IMR-90 (cell line): ENCODE measurements at regions not wholly inside any gene's neighbourhood (a gene's known extent, or its start where the extent isn't known, plus 50 kb on each side); places are given as distances from the start of the nearest gene placed in this dataset.

ENCODE experiments used
- ATAC-seq: fragments of 200-7000 bp; cut with Tn5 transposase; 2 replicates; pipeline ENCODE4 v1.9.1; 2020; ENCODE audit warnings: low read depth, mild to moderate bottlenecking, moderate library complexity
- BruUV-seq: library from RNA; stranded (reverse); fragments of 400-500 nt; replicated peaks from 2 replicates; lab custom pipeline; 2021; lab: Mats Ljungman, UMichigan
- CTCF ChIA-PET: fragments of 300-600 bp; formaldehyde crosslinking; extraction: SDS; loops from one replicate; lab custom pipeline; 2021; ENCODE audit warnings: antibody characterized with exemption; lab: Yijun Ruan, JAX
- POLR2A ChIA-PET: fragments of 300-600 bp; sonication (Branson Sonifier 250); formaldehyde crosslinking; loops from one replicate; lab custom pipeline; 2022; ENCODE audit warnings: antibody characterized with exemption; ENCODE audit not compliant: unreplicated experiment; lab: Charles Lee
- DNase-seq: peaks from one replicate; pipeline ENCODE4 v3.0.0; 2013
- H2AFZ ChIP-seq: replicated peaks from 2 replicates; pipeline ENCODE3; 2013; ENCODE audit warnings: low read length, mild to moderate bottlenecking; ENCODE audit not compliant: poor library complexity
- H2AK5ac ChIP-seq: 2 replicates; pipeline ENCODE4 v1.6.1; 2013; ENCODE audit warnings: low read depth, low read length, inconsistent platforms
- H2AK9ac ChIP-seq: replicated peaks from 2 replicates; pipeline ENCODE3; 2013; ENCODE audit warnings: mild to moderate bottlenecking, low read depth, low read length, moderate library complexity; ENCODE audit not compliant: poor library complexity
- H2BK120ac ChIP-seq: 2 replicates; pipeline ENCODE4 v1.6.1; 2013; ENCODE audit warnings: low read depth, low read length, inconsistent platforms
- H2BK15ac ChIP-seq: 3 replicates; pipeline ENCODE4 v1.6.1; 2013; ENCODE audit warnings: low read depth, low read length, inconsistent platforms
- H2BK20ac ChIP-seq: 2 replicates; pipeline ENCODE4 v1.6.1; 2013; ENCODE audit warnings: low read depth, mild to moderate bottlenecking, inconsistent platforms, low read length, moderate library complexity
- H2BK5ac ChIP-seq: 2 replicates; pipeline ENCODE4 v1.6.1; 2013; ENCODE audit warnings: mild to moderate bottlenecking, low read depth, low read length, inconsistent platforms; ENCODE audit not compliant: poor library complexity, severe bottlenecking
- H3K14ac ChIP-seq: replicated peaks from 2 replicates; pipeline ENCODE4 v1.6.1; 2013; ENCODE audit warnings: low read depth, low read length, inconsistent platforms
- H3K18ac ChIP-seq: 2 replicates; pipeline ENCODE4 v1.6.1; 2013; ENCODE audit warnings: low read depth, low read length, control low read depth
- H3K23ac ChIP-seq: 2 replicates; pipeline ENCODE4 v1.6.1; 2013; ENCODE audit warnings: low read depth, low read length, inconsistent platforms
- H3K27ac ChIP-seq: 2 replicates; pipeline ENCODE4 v1.5.1; 2013; ENCODE audit warnings: mild to moderate bottlenecking, control low read depth, low read length; ENCODE audit not compliant: insufficient read depth
- H3K27me3 ChIP-seq: 2 replicates; pipeline ENCODE4 v1.6.1; 2013; ENCODE audit warnings: low read length; ENCODE audit not compliant: control insufficient read depth, insufficient read depth
- H3K36me3 ChIP-seq: 2 replicates; pipeline ENCODE4 v1.6.1; 2013; ENCODE audit warnings: low read length, mixed read lengths; ENCODE audit not compliant: control insufficient read depth, insufficient read depth
- H3K4ac ChIP-seq: 2 replicates; pipeline ENCODE4 v1.6.1; 2013; ENCODE audit warnings: low read depth, low read length, inconsistent platforms
- H3K4me1 ChIP-seq: 2 replicates; pipeline ENCODE4 v1.6.1; 2013; ENCODE audit warnings: low read length, mixed read lengths; ENCODE audit not compliant: control insufficient read depth, insufficient read depth
- H3K4me2 ChIP-seq: 2 replicates; pipeline ENCODE4 v1.6.1; 2013; ENCODE audit warnings: low read depth, mild to moderate bottlenecking, control low read depth, low read length, moderate library complexity
- H3K4me3 ChIP-seq: 2 replicates; pipeline ENCODE4 v1.5.1; 2013; ENCODE audit warnings: low read depth, mild to moderate bottlenecking, control low read depth, low read length, moderate library complexity; ENCODE audit not compliant: insufficient read depth
- H3K56ac ChIP-seq: 2 replicates; pipeline ENCODE4 v1.6.1; 2013; ENCODE audit warnings: low read length, inconsistent platforms; ENCODE audit not compliant: insufficient read depth; ENCODE audit errors: extremely low read depth
- H3K79me1 ChIP-seq, 2 experiments: 2 replicates each; pipeline ENCODE4 v1.6.1; 2013; ENCODE audit warnings: low read length in 2 of 2, inconsistent platforms in 1 of 2, low read depth in 1 of 2
- H3K9ac ChIP-seq: 2 replicates; pipeline ENCODE4 v1.6.1; 2013; ENCODE audit warnings: low read depth, low read length, control low read depth
- H3K9me1 ChIP-seq: 2 replicates; pipeline ENCODE4 v1.6.1; 2013; ENCODE audit warnings: low read length, inconsistent platforms; ENCODE audit not compliant: insufficient read depth
- H3K9me3 ChIP-seq: 2 replicates; pipeline ENCODE4 v1.6.1; 2013; ENCODE audit warnings: low read length; ENCODE audit not compliant: control insufficient read depth, insufficient read depth
- H4K20me1 ChIP-seq: 2 replicates; pipeline ENCODE4 v1.6.1; 2013; ENCODE audit warnings: low read length, inconsistent platforms; ENCODE audit not compliant: insufficient read depth
- H4K5ac ChIP-seq: 2 replicates; pipeline ENCODE4 v1.6.1; 2013; ENCODE audit warnings: mild to moderate bottlenecking, low read depth, low read length, control low read depth
- H4K8ac ChIP-seq, 2 experiments: 2 replicates each; pipeline ENCODE4 v1.6.1; 2013; ENCODE audit warnings: low read depth in 2 of 2, low read length in 2 of 2, control low read depth in 1 of 2, inconsistent platforms in 1 of 2
- H4K91ac ChIP-seq: 2 replicates; pipeline ENCODE4 v1.6.1; 2013; ENCODE audit warnings: low read depth, low read length, inconsistent platforms; ENCODE audit not compliant: insufficient read depth
- CHD1 ChIP-seq: IDR thresholded peaks from 2 replicates; pipeline ENCODE4 v1.6.1; 2012; ENCODE audit warnings: low read depth, low read length, improper control_type of control experiment
- MAZ ChIP-seq: IDR thresholded peaks from 2 replicates; pipeline ENCODE4 v1.6.1; 2012; ENCODE audit warnings: low read depth, mild to moderate bottlenecking, low read length, improper control_type of control experiment, moderate library complexity, borderline replicate concordance
- MXI1 ChIP-seq: IDR thresholded peaks from 2 replicates; pipeline ENCODE4 v1.6.1; 2012; ENCODE audit warnings: low read depth, mild to moderate bottlenecking, low read length, moderate library complexity, borderline replicate concordance
- POLR2A ChIP-seq: IDR thresholded peaks from 2 replicates; pipeline ENCODE4 v1.6.1; 2012; ENCODE audit warnings: mild to moderate bottlenecking, low read depth, low read length
- RAD21 ChIP-seq: IDR thresholded peaks from 2 replicates; pipeline ENCODE4 v1.6.1; 2012; ENCODE audit warnings: low read length, improper control_type of control experiment
- RCOR1 ChIP-seq: IDR thresholded peaks from 2 replicates; pipeline ENCODE4 v1.6.1; 2012; ENCODE audit warnings: mild to moderate bottlenecking, low read length, improper control_type of control experiment; ENCODE audit not compliant: insufficient replicate concordance
- WGBS, 2 experiments: methylation state at CpG; one replicate each; pipeline versions ENCODE4 v1.1.5 to v1.1.7; 2013; ENCODE audit warnings: missing lambda C conversion rate in 2 of 2; ENCODE audit not compliant: insufficient read length in 1 of 2; ENCODE audit errors: extremely low coverage in 2 of 2; 5-methylcytosine and 5-hydroxymethylcytosine counted together
- dilution Hi-C: fragments of 300-500 bp; cut with HindIII; formaldehyde crosslinking; loops from one replicate; pipeline ENCODE4 v1.14.3; 2018; ENCODE audit warnings: low sequenced_read_pairs; ENCODE audit not compliant: unreplicated experiment
- in situ Hi-C: fragments of 300-500 bp; cut with MboI; formaldehyde crosslinking; loops from 3 replicates; pipeline ENCODE4 v1.14.3; 2019; ENCODE audit warnings: low sequenced_read_pairs, inconsistent platforms, mixed read lengths
- intact Hi-C: fragments of 100-400 bp; cut with micrococcal nuclease; formaldehyde crosslinking; loops from 2 replicates; pipeline ENCODE4 v1.10.0; 2022
- TF ChIP-seq, protein P1 (sequence below): conservative IDR thresholded peaks from 2 replicates; pipeline ENCODE4 v1.5.1; 2012; ENCODE audit warnings: mild to moderate bottlenecking, low read depth, low read length, improper control_type of control experiment
- TF ChIP-seq, protein P2 (sequence below): fragments of 150-350 bp; IDR thresholded peaks from 2 replicates; pipeline ENCODE4 v1.6.1; 2017; ENCODE audit warnings: mild to moderate bottlenecking, antibody characterized with exemption, low read length, low read depth

- intact Hi-C loops (loop anchor here (5.0 kb wide), 1 partner anchor 35 kb away; no protein-coding TSS in a partner anchor), dilution Hi-C loops (no loop called here), in situ Hi-C loops (loop anchor here (25.0 kb wide), 1 partner anchor 405 kb away; no protein-coding TSS in a partner anchor)
- H4K5ac ChIP-seq: no peak overlapping the region
- H4K91ac ChIP-seq: no peak overlapping the region
- DNase-seq (no peak), ATAC-seq (peak; percentile 43; the same call in 1 of the 2 replicates)
- no peaks in the 10 kb centered on the region for H4K20me1 ChIP-seq
- H2AFZ ChIP-seq: peak overlapping the region; percentile 51
- H3K27ac ChIP-seq: no peak overlapping the region
- WGBS, 2 experiments: 76% methylated on average over 4 of the region's 4 CpGs; no CpG with 5 or more reads in 1 of the 2 experiments
- H3K4ac ChIP-seq: no peak overlapping the region
- H2BK120ac ChIP-seq: no peak overlapping the region
- no peaks in the 10 kb centered on the region for H3K79me1 ChIP-seq
- H2AK5ac ChIP-seq: peak overlapping the region; percentile 43; the same call in 1 of the 2 replicates
- H3K4me2 ChIP-seq: no peak overlapping the region
- H3K4me3 ChIP-seq: no peak overlapping the region
- TF ChIP-seq RAD21 (peak; percentile 25; the same call in 1 of the 2 replicates), MAZ (no peak), RCOR1 (no peak), CHD1 (no peak), MXI1 (no peak), POLR2A (no peak)
- TF ChIP-seq, protein P1, sequence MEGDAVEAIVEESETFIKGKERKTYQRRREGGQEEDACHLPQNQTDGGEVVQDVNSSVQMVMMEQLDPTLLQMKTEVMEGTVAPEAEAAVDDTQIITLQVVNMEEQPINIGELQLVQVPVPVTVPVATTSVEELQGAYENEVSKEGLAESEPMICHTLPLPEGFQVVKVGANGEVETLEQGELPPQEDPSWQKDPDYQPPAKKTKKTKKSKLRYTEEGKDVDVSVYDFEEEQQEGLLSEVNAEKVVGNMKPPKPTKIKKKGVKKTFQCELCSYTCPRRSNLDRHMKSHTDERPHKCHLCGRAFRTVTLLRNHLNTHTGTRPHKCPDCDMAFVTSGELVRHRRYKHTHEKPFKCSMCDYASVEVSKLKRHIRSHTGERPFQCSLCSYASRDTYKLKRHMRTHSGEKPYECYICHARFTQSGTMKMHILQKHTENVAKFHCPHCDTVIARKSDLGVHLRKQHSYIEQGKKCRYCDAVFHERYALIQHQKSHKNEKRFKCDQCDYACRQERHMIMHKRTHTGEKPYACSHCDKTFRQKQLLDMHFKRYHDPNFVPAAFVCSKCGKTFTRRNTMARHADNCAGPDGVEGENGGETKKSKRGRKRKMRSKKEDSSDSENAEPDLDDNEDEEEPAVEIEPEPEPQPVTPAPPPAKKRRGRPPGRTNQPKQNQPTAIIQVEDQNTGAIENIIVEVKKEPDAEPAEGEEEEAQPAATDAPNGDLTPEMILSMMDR: 0 out of 2 replicates have a peak, but pooled peaks have one; percentile 15
- TF ChIP-seq, protein P2, sequence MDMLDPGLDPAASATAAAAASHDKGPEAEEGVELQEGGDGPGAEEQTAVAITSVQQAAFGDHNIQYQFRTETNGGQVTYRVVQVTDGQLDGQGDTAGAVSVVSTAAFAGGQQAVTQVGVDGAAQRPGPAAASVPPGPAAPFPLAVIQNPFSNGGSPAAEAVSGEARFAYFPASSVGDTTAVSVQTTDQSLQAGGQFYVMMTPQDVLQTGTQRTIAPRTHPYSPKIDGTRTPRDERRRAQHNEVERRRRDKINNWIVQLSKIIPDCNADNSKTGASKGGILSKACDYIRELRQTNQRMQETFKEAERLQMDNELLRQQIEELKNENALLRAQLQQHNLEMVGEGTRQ: no peak
- no peak overlapping the region for H4K8ac ChIP-seq
- H3K56ac ChIP-seq: no peak overlapping the region
- no TSS peak for BruUV-seq
- H2AK9ac ChIP-seq: peak overlapping the region; percentile 24
- H3K9me3 ChIP-seq: no peaks in the 10 kb centered on the region
- no peak overlapping the region for H2BK20ac ChIP-seq
- CTCF ChIA-PET: interaction anchor here (0.9 to 1.5 kb wide), 2 partner anchors 92 to 192 kb away, joined by 3 to 5 read pairs; no protein-coding TSS in a partner anchor
- H3K27me3 ChIP-seq: no peaks in the 10 kb centered on the region
- no peaks in the 10 kb centered on the region for H3K4me1 ChIP-seq
- no peak overlapping the region for H3K18ac ChIP-seq
- no peak overlapping the region for H3K23ac ChIP-seq
- H3K36me3 ChIP-seq: no peaks in the 10 kb centered on the region
- H2BK15ac ChIP-seq: no peak overlapping the region
- no peak overlapping the region for H3K14ac ChIP-seq
- no peak overlapping the region for H2BK5ac ChIP-seq
- H3K9ac ChIP-seq: no peak overlapping the region
- POLR2A ChIA-PET: no interaction called here
- peaks cover 2% of the 10 kb centered on the region; the same call in 1 of the 2 replicates for H3K9me1 ChIP-seq
Measured at GRCh38 chr10:86592413-86592812, 61.9 kb upstream of the OPN4 start.
